ENCODE measurements at regions not wholly inside any gene's neighbourhood (a gene's known extent, or its start where the extent isn't known, plus 50 kb on each side); places are given as distances from the start of the nearest gene placed in this dataset.

DNA sequence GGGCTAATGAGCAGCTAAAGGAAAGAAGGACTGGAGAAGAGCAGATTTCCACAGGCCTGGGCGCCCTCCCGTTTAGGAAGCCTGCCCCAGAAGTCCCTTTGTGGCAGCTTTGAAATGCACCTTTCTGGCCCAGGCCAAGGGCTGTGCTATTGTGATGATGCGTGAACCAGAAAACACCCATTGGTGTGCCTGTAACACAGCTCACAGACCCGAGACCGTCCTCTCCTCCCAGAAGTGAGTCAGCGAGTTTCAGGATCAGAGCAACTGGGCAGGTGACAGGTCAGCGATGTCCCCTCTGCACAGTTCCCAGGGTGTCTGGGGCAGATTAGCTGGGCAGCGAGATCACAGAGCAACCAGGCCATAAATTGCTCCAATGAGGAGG lies 71.9 kb upstream of the SULF2 start:
- Histone ChIP-seq H3K9ac (ENCODE audit: low read depth, low read length, poor library complexity, severe bottlenecking) (no peak overlapping the region), H4K20me1 (ENCODE audit: insufficient read depth, low read length, poor library complexity, severe bottlenecking) (no peaks in the 10 kb centered on the region), H3F3A (ENCODE audit: low read depth) (no peaks in the 10 kb centered on the region), H3K4me3 (ENCODE audit: low read length, poor library complexity, severe bottlenecking) (no peak overlapping the region), H3K27me3 (ENCODE audit: insufficient read depth, low read length, poor library complexity, severe bottlenecking) (no peaks in the 10 kb centered on the region), H3K4me1 (ENCODE audit: insufficient read depth, low read length, poor library complexity, severe bottlenecking) (no peaks in the 10 kb centered on the region), H3K4me2 (ENCODE audit: low read depth, low read length, poor library complexity, severe bottlenecking) (no peak overlapping the region), H3K36me3 (ENCODE audit: insufficient read depth, low read length) (no peaks in the 10 kb centered on the region), H3K9me2 (replicated peaks; ENCODE audit: low read depth, low read length) (no peaks in the 10 kb centered on the region), H2AFZ (ENCODE audit: low read length) (no peak overlapping the region), H3K79me2 (ENCODE audit: insufficient read depth, low read length) (no peaks in the 10 kb centered on the region), H3K9me3 (ENCODE audit: insufficient read depth, low read depth, low read length) (no peaks in the 10 kb centered on the region)
- TF ChIP-seq, protein P1, sequence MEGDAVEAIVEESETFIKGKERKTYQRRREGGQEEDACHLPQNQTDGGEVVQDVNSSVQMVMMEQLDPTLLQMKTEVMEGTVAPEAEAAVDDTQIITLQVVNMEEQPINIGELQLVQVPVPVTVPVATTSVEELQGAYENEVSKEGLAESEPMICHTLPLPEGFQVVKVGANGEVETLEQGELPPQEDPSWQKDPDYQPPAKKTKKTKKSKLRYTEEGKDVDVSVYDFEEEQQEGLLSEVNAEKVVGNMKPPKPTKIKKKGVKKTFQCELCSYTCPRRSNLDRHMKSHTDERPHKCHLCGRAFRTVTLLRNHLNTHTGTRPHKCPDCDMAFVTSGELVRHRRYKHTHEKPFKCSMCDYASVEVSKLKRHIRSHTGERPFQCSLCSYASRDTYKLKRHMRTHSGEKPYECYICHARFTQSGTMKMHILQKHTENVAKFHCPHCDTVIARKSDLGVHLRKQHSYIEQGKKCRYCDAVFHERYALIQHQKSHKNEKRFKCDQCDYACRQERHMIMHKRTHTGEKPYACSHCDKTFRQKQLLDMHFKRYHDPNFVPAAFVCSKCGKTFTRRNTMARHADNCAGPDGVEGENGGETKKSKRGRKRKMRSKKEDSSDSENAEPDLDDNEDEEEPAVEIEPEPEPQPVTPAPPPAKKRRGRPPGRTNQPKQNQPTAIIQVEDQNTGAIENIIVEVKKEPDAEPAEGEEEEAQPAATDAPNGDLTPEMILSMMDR (conservative IDR thresholded peaks at IDR 0.05; ENCODE audit: low read length): no peak
- TF ChIP-seq EZH2phosphoT487 (IDR thresholded peaks at IDR 0.05; ENCODE audit: borderline replicate concordance): no peak

DNA sequence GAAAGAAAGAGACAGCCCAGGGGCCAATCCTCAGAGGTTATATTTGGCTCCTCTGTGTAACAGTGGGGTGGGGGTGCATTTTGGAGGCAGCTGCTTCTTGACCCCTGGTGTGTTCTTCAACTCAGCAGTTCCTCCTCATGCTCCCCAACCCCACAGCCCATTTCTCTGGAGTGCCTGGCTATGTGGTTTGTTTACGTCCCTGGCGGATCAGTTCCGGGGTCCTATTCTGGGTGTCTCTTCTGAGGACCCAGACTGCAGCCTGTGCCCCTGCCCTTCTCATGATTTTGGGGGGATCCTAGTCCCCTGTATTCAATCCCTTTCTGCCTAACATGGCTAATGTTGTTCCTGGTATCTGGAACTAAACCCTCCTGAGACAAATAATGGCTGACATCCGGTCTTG lies 70.5 kb upstream of the SULF2 start:
- Histone ChIP-seq H3K4me3 (ENCODE audit: low read length, poor library complexity, severe bottlenecking) (no peak overlapping the region), H2AFZ (ENCODE audit: low read length) (no peak overlapping the region), H3F3A (ENCODE audit: low read depth) (no peaks in the 10 kb centered on the region), H3K79me2 (ENCODE audit: insufficient read depth, low read length) (no peaks in the 10 kb centered on the region), H3K9ac (ENCODE audit: low read depth, low read length, poor library complexity, severe bottlenecking) (no peak overlapping the region), H4K20me1 (ENCODE audit: insufficient read depth, low read length, poor library complexity, severe bottlenecking) (no peaks in the 10 kb centered on the region), H3K4me1 (ENCODE audit: insufficient read depth, low read length, poor library complexity, severe bottlenecking) (no peaks in the 10 kb centered on the region), H3K27me3 (ENCODE audit: insufficient read depth, low read length, poor library complexity, severe bottlenecking) (no peaks in the 10 kb centered on the region), H3K9me2 (replicated peaks; ENCODE audit: low read depth, low read length) (no peaks in the 10 kb centered on the region), H3K36me3 (ENCODE audit: insufficient read depth, low read length) (no peaks in the 10 kb centered on the region), H3K9me3 (ENCODE audit: insufficient read depth, low read depth, low read length) (no peaks in the 10 kb centered on the region), H3K4me2 (ENCODE audit: low read depth, low read length, poor library complexity, severe bottlenecking) (no peak overlapping the region)
- TF ChIP-seq EZH2phosphoT487 (IDR thresholded peaks at IDR 0.05; ENCODE audit: borderline replicate concordance): no peak
- TF ChIP-seq, protein P1 (conservative IDR thresholded peaks at IDR 0.05; ENCODE audit: low read length): no peak

DNA sequence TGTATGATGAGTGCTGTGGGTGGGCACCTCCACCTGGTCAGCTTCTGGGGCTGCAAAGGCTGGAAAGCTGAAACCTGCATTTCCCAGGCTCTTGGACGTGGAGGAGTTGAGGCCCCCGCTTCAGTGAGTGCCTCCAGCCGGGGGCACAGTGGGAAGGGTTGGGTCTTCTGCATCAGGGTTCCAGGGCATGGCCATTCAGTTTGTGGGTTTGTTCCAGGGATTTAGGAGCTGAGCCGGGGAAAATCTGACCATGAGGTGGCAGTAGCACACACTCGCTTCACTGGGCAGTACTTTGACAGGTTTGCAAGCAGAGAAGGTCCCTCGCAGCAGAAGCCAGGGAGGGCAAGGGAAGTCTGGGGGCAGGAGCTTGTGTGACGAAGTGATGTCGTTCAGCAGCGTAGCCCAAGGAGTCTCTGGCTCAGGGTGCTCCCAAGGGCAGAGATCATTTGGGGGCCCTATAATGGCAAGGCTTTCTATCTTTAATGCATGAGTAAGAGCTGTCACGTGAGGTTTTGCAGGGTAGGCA lies 69.5 kb upstream of the SULF2 start:
- Histone ChIP-seq H4K20me1 (ENCODE audit: insufficient read depth, low read length, poor library complexity, severe bottlenecking) (no peaks in the 10 kb centered on the region), H3K4me1 (ENCODE audit: insufficient read depth, low read length, poor library complexity, severe bottlenecking) (no peaks in the 10 kb centered on the region), H3K4me3 (ENCODE audit: low read length, poor library complexity, severe bottlenecking) (no peak overlapping the region), H3K9ac (ENCODE audit: low read depth, low read length, poor library complexity, severe bottlenecking) (no peak overlapping the region), H3K36me3 (ENCODE audit: insufficient read depth, low read length) (no peaks in the 10 kb centered on the region), H2AFZ (ENCODE audit: low read length) (no peak overlapping the region), H3K27me3 (ENCODE audit: insufficient read depth, low read length, poor library complexity, severe bottlenecking) (no peaks in the 10 kb centered on the region), H3F3A (ENCODE audit: low read depth) (no peaks in the 10 kb centered on the region), H3K9me2 (replicated peaks; ENCODE audit: low read depth, low read length) (no peaks in the 10 kb centered on the region), H3K9me3 (ENCODE audit: insufficient read depth, low read depth, low read length) (no peaks in the 10 kb centered on the region), H3K79me2 (ENCODE audit: insufficient read depth, low read length) (no peaks in the 10 kb centered on the region), H3K4me2 (ENCODE audit: low read depth, low read length, poor library complexity, severe bottlenecking) (no peak overlapping the region)
- no peak for TF ChIP-seq EZH2phosphoT487 (IDR thresholded peaks at IDR 0.05; ENCODE audit: borderline replicate concordance)
- TF ChIP-seq, protein P1 (conservative IDR thresholded peaks at IDR 0.05; ENCODE audit: low read length): peak; percentile 37
